ENCODE measurements at regions not wholly inside any gene's neighbourhood (a gene's known extent, or its start where the extent isn't known, plus 50 kb on each side); places are given as distances from the start of the nearest gene placed in this dataset.

DNA sequence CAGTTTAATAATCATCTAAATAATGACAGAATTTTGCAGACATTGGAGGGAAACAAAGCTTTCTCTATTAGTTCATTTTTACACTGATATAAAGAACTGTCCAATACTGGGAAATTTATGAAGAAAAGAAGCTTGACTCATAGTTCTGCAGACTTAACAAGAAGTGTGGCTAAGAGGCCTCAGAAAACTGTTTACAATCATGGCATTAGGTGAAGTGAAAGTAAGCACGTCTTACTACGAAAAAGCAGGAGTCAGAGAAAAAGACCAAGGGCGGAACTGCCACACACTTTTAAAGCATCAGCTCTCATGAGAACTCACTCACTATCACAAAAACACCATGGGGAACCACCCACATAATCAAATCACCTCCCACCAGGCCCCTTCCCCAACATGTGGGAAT lies 804.4 kb downstream of the FLRT2 start:
- H3K36me3 ChIP-seq (ENCODE audit: insufficient read depth, low read length): no peaks in the 10 kb centered on the region
- H3K27ac ChIP-seq (ENCODE audit: low read length): no peak overlapping the region
- H3K4me3 ChIP-seq (ENCODE audit: low read length): no peak overlapping the region
- no peaks in the 10 kb centered on the region for H3F3A ChIP-seq (ENCODE audit: insufficient read depth, low read length, poor library complexity, severe bottlenecking)
- no peaks in the 10 kb centered on the region for H4K20me1 ChIP-seq (ENCODE audit: insufficient read depth)
- no peaks in the 10 kb centered on the region for H3K27me3 ChIP-seq (ENCODE audit: insufficient read depth, low read depth, low read length)
- no peak overlapping the region for H3K4me2 ChIP-seq (ENCODE audit: low read length)
- TF ChIP-seq MXI1 (conservative IDR thresholded peaks at IDR 0.05; ENCODE audit: poor library complexity, severe bottlenecking) (no peak), CTCF (IDR thresholded peaks at IDR 0.05; ENCODE audit: poor library complexity, severe bottlenecking) (no peak), EZH2 (IDR thresholded peaks at IDR 0.05; ENCODE audit: borderline replicate concordance, insufficient read depth, low read length, poor library complexity, severe bottlenecking) (no peak), EP300 (conservative IDR thresholded peaks at IDR 0.05; ENCODE audit: poor library complexity, severe bottlenecking) (no peak), RAD21 (conservative IDR thresholded peaks at IDR 0.05) (no peak), SMC3 (conservative IDR thresholded peaks at IDR 0.05; ENCODE audit: poor library complexity) (no peak), TAF1 (IDR thresholded peaks at IDR 0.05; ENCODE audit: low read depth) (no peak)
- TF ChIP-seq, protein P1, sequence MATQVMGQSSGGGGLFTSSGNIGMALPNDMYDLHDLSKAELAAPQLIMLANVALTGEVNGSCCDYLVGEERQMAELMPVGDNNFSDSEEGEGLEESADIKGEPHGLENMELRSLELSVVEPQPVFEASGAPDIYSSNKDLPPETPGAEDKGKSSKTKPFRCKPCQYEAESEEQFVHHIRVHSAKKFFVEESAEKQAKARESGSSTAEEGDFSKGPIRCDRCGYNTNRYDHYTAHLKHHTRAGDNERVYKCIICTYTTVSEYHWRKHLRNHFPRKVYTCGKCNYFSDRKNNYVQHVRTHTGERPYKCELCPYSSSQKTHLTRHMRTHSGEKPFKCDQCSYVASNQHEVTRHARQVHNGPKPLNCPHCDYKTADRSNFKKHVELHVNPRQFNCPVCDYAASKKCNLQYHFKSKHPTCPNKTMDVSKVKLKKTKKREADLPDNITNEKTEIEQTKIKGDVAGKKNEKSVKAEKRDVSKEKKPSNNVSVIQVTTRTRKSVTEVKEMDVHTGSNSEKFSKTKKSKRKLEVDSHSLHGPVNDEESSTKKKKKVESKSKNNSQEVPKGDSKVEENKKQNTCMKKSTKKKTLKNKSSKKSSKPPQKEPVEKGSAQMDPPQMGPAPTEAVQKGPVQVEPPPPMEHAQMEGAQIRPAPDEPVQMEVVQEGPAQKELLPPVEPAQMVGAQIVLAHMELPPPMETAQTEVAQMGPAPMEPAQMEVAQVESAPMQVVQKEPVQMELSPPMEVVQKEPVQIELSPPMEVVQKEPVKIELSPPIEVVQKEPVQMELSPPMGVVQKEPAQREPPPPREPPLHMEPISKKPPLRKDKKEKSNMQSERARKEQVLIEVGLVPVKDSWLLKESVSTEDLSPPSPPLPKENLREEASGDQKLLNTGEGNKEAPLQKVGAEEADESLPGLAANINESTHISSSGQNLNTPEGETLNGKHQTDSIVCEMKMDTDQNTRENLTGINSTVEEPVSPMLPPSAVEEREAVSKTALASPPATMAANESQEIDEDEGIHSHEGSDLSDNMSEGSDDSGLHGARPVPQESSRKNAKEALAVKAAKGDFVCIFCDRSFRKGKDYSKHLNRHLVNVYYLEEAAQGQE (IDR thresholded peaks at IDR 0.05; ENCODE audit: borderline replicate concordance): no peak
- H2AFZ ChIP-seq (ENCODE audit: low read depth, low read length): no peak overlapping the region
- H3K9me2 ChIP-seq (ENCODE audit: insufficient read depth, low read length): no peaks in the 10 kb centered on the region
- H3K9me3 ChIP-seq (ENCODE audit: low read length): no peaks in the 10 kb centered on the region
- no peak overlapping the region for H3K9ac ChIP-seq (ENCODE audit: low read length)
- H3K79me2 ChIP-seq (replicated peaks; ENCODE audit: insufficient read depth, low read length): no peaks in the 10 kb centered on the region

GRCh38 chr14:86333493-86333892 lies 803.5 kb downstream of the FLRT2 start:
- Histone ChIP-seq H3K9me2 (ENCODE audit: insufficient read depth, low read length) (no peaks in the 10 kb centered on the region), H3K27me3 (ENCODE audit: insufficient read depth, low read depth, low read length) (no peaks in the 10 kb centered on the region), H3K9ac (ENCODE audit: low read length) (no peak overlapping the region), H3F3A (ENCODE audit: insufficient read depth, low read length, poor library complexity, severe bottlenecking) (no peaks in the 10 kb centered on the region), H3K4me2 (ENCODE audit: low read length) (no peak overlapping the region), H3K9me3 (ENCODE audit: low read length) (no peaks in the 10 kb centered on the region), H3K27ac (ENCODE audit: low read length) (no peak overlapping the region), H4K20me1 (ENCODE audit: insufficient read depth) (no peaks in the 10 kb centered on the region), H2AFZ (ENCODE audit: low read depth, low read length) (no peak overlapping the region), H3K79me2 (replicated peaks; ENCODE audit: insufficient read depth, low read length) (no peaks in the 10 kb centered on the region), H3K36me3 (ENCODE audit: insufficient read depth, low read length) (no peaks in the 10 kb centered on the region), H3K4me3 (ENCODE audit: low read length) (no peak overlapping the region)
- TF ChIP-seq TAF1 (IDR thresholded peaks at IDR 0.05; ENCODE audit: low read depth): no peak
- TF ChIP-seq, protein P1 (IDR thresholded peaks at IDR 0.05; ENCODE audit: borderline replicate concordance): no peak
- no peak for TF ChIP-seq EP300 (conservative IDR thresholded peaks at IDR 0.05; ENCODE audit: poor library complexity, severe bottlenecking)
- TF ChIP-seq SMC3 (conservative IDR thresholded peaks at IDR 0.05; ENCODE audit: poor library complexity): no peak
- TF ChIP-seq POLR2AphosphoS5 (IDR thresholded peaks at IDR 0.05): no peak
